ENCODE measurements at regions not wholly inside any gene's neighbourhood (a gene's known extent, or its start where the extent isn't known, plus 50 kb on each side); places are given as distances from the start of the nearest gene placed in this dataset.

GRCh38 chr13:86201477-86201876 is 402.3 kb upstream of the SLITRK6 start:
- no peak for DNase-seq (ENCODE audit: low spot score)
- Histone ChIP-seq H3K4me1 (ENCODE audit: control insufficient read depth in 4 of 4, insufficient read depth in 4 of 4, low read length in 3 of 4) (no peaks in the 10 kb centered on the region), H3K9ac (ENCODE audit: low read depth in 1 of 2, low read length in 2 of 2) (no peak overlapping the region), H3K27ac (ENCODE audit: low read depth in 1 of 2, low read length in 2 of 2) (no peak overlapping the region), H3K9me3 (ENCODE audit: control insufficient read depth in 4 of 4, low read length in 3 of 4) (no peaks in the 10 kb centered on the region), H3K4me3 (ENCODE audit: low read depth in 1 of 3, low read length in 3 of 3) (no peak overlapping the region), H3K27me3 (ENCODE audit: control insufficient read depth in 4 of 4, insufficient read depth in 4 of 4, low read length in 3 of 4) (no peaks in the 10 kb centered on the region), H3K36me3 (ENCODE audit: control insufficient read depth in 4 of 4, insufficient read depth in 3 of 4, low read depth in 1 of 4, low read length in 3 of 4) (no peaks in the 10 kb centered on the region)
- TF ChIP-seq MAX (IDR thresholded peaks at IDR 0.05) (no peak), SP1 (IDR thresholded peaks at IDR 0.05) (no peak), RAD21 (IDR thresholded peaks at IDR 0.05) (no peak), NR2F2 (IDR thresholded peaks at IDR 0.05) (no peak), ATF3 (IDR thresholded peaks at IDR 0.05) (no peak), YY1 (IDR thresholded peaks at IDR 0.05) (no peak), FOXA1 (IDR thresholded peaks at IDR 0.05) (no peak), HNF4A (conservative IDR thresholded peaks at IDR 0.05) (no peak), TAF1 (conservative IDR thresholded peaks at IDR 0.05) (no peak), HNF4G (IDR thresholded peaks at IDR 0.05) (no peak), ZBTB33 (IDR thresholded peaks at IDR 0.05) (no peak)
- 67% methylated on average over 2 of the region's 2 CpGs for WGBS

GRCh38 chr13:86193281-86193680 is 394.1 kb upstream of the SLITRK6 start:
- TF ChIP-seq REST (IDR thresholded peaks at IDR 0.05) (peak; percentile 82), JUND (IDR thresholded peaks at IDR 0.05) (no peak), HNF4G (IDR thresholded peaks at IDR 0.05) (no peak), RXRA (IDR thresholded peaks at IDR 0.05) (no peak), FOXA1 (IDR thresholded peaks at IDR 0.05) (no peak), SP1 (IDR thresholded peaks at IDR 0.05) (no peak)
- H3K27me3 ChIP-seq (ENCODE audit: control insufficient read depth in 4 of 4, insufficient read depth in 4 of 4, low read length in 3 of 4): no peaks in the 10 kb centered on the region
- H3K36me3 ChIP-seq (ENCODE audit: control insufficient read depth in 4 of 4, insufficient read depth in 3 of 4, low read depth in 1 of 4, low read length in 3 of 4): no peaks in the 10 kb centered on the region
- H3K27ac ChIP-seq (ENCODE audit: low read depth in 1 of 2, low read length in 2 of 2): no peak overlapping the region
- no peak for DNase-seq (ENCODE audit: low spot score)
- no peaks in the 10 kb centered on the region for H3K4me1 ChIP-seq (ENCODE audit: control insufficient read depth in 4 of 4, insufficient read depth in 4 of 4, low read length in 3 of 4)
- WGBS: 42% methylated on average over 1 of the region's 1 CpG
- no peak overlapping the region for H3K9ac ChIP-seq (ENCODE audit: low read depth in 1 of 2, low read length in 2 of 2)
- H3K9me3 ChIP-seq (ENCODE audit: control insufficient read depth in 4 of 4, low read length in 3 of 4): no peaks in the 10 kb centered on the region
- no peak overlapping the region for H3K4me3 ChIP-seq (ENCODE audit: low read depth in 1 of 3, low read length in 3 of 3)

GRCh38 chr13:86188170-86188569 is 389.0 kb upstream of the SLITRK6 start:
- no peak for DNase-seq (ENCODE audit: low spot score)
- Histone ChIP-seq H3K9me3 (ENCODE audit: control insufficient read depth in 4 of 4, low read length in 3 of 4) (peaks cover 0 to 2% (median 0%) of the 10 kb centered on the region in 4 donors), H3K4me3 (ENCODE audit: low read depth in 1 of 3, low read length in 3 of 3) (no peak overlapping the region), H3K4me1 (ENCODE audit: control insufficient read depth in 4 of 4, insufficient read depth in 4 of 4, low read length in 3 of 4) (no peaks in the 10 kb centered on the region), H3K9ac (ENCODE audit: low read depth in 1 of 2, low read length in 2 of 2) (no peak overlapping the region), H3K27ac (ENCODE audit: low read depth in 1 of 2, low read length in 2 of 2) (no peak overlapping the region), H3K36me3 (ENCODE audit: control insufficient read depth in 4 of 4, insufficient read depth in 3 of 4, low read depth in 1 of 4, low read length in 3 of 4) (no peaks in the 10 kb centered on the region), H3K27me3 (ENCODE audit: control insufficient read depth in 4 of 4, insufficient read depth in 4 of 4, low read length in 3 of 4) (peaks cover 0 to 4% (median 0%) of the 10 kb centered on the region in 4 donors)
- TF ChIP-seq JUND (IDR thresholded peaks at IDR 0.05): no peak
- TF ChIP-seq RXRA (IDR thresholded peaks at IDR 0.05): no peak
- no peak for TF ChIP-seq EGR1 (IDR thresholded peaks at IDR 0.05; ENCODE audit: low read depth in 2 of 2)
- no peak for TF ChIP-seq FOXA2 (IDR thresholded peaks at IDR 0.05)
- no peak for TF ChIP-seq HNF4A (conservative IDR thresholded peaks at IDR 0.05)
- no peak for TF ChIP-seq ZBTB33 (IDR thresholded peaks at IDR 0.05)
- TF ChIP-seq NR2F2 (IDR thresholded peaks at IDR 0.05): no peak
- TF ChIP-seq TAF1 (conservative IDR thresholded peaks at IDR 0.05): no peak
- no peak for TF ChIP-seq SP1 (IDR thresholded peaks at IDR 0.05)
- no peak for TF ChIP-seq CTCF (IDR thresholded peaks at IDR 0.05; ENCODE audit: low read depth, low read length, missing input control)
- TF ChIP-seq FOXA1 (IDR thresholded peaks at IDR 0.05): no peak
- no peak for TF ChIP-seq GABPA (IDR thresholded peaks at IDR 0.05 in 1 of 2, conservative IDR thresholded peaks at IDR 0.05 in 1 of 2)
- no peak for TF ChIP-seq RAD21 (IDR thresholded peaks at IDR 0.05)
- 83% methylated on average over 4 of the region's 4 CpGs for WGBS

All from liver (tissue), 8 donors.